GM21515 (cell line): ENCODE measurements at regions not wholly inside any gene's neighbourhood (a gene's known extent, or its start where the extent isn't known, plus 50 kb on each side); places are given as distances from the start of the nearest gene placed in this dataset.

ENCODE experiments used
- ATAC-seq: cut with Tn5 transposase; IDR thresholded peaks from one replicate; pipeline ENCODE4 v1.9.1; 2021; ENCODE audit not compliant: unreplicated experiment

- ATAC-seq: no peak
Observed at GRCh38 chr13:39856714-39857113, 201.3 kb downstream of the COG6 start.

GRCh38 chr13:39858794-39859193 is 203.3 kb downstream of the COG6 start:
- no peak for ATAC-seq

- no peak for ATAC-seq
Observed at GRCh38 chr13:39859898-39860297, 204.4 kb downstream of the COG6 start.

GRCh38 chr13:39862900-39863299 is 207.4 kb downstream of the COG6 start:
- ATAC-seq: no peak

GRCh38 chr13:39864221-39864620 is 208.8 kb downstream of the COG6 start:
- no peak for ATAC-seq

- no peak for ATAC-seq
Observed at GRCh38 chr13:39866722-39867121, 211.3 kb downstream of the COG6 start.

GRCh38 chr13:39867807-39868206 is 212.3 kb downstream of the COG6 start:
- ATAC-seq: no peak

GRCh38 chr13:39870197-39870747 is 214.8 kb downstream of the COG6 start:
- no peak for ATAC-seq

GRCh38 chr13:39874331-39875053 is 219.0 kb downstream of the COG6 start:
- ATAC-seq: no peak

GRCh38 chr13:39875111-39875987 is 219.9 kb downstream of the COG6 start:
- no peak for ATAC-seq

GRCh38 chr13:39876258-39876657 is 220.8 kb downstream of the COG6 start:
- ATAC-seq: no peak

- no peak for ATAC-seq
Observed at GRCh38 chr13:39877134-39877533, 221.7 kb downstream of the COG6 start.

- ATAC-seq: no peak
Observed at GRCh38 chr13:39879286-39880035, 224.0 kb downstream of the COG6 start.

GRCh38 chr13:39881383-39881782 is 225.9 kb downstream of the COG6 start:
- no peak for ATAC-seq

- ATAC-seq: no peak
Observed at GRCh38 chr13:39881887-39882286, 226.4 kb downstream of the COG6 start.

- ATAC-seq: no peak
Observed at GRCh38 chr13:39884166-39884565, 228.7 kb downstream of the COG6 start.

- no peak for ATAC-seq
Observed at GRCh38 chr13:39886336-39886735, 230.9 kb downstream of the COG6 start.

- no peak for ATAC-seq
Observed at GRCh38 chr13:39887387-39887786, 231.9 kb downstream of the COG6 start.

- ATAC-seq: no peak
Observed at GRCh38 chr13:39888865-39889810, 233.7 kb downstream of the COG6 start.

- no peak for ATAC-seq
Observed at GRCh38 chr13:39890537-39890936, 235.1 kb downstream of the COG6 start.
